GM12874 (cell line): ENCODE measurements at regions not wholly inside any gene's neighbourhood (a gene's known extent, or its start where the extent isn't known, plus 50 kb on each side); places are given as distances from the start of the nearest gene placed in this dataset.

ENCODE experiments used
- CTCF ChIP-seq: IDR thresholded peaks from 2 replicates; pipeline ENCODE4 v1.5.1; 2011; ENCODE audit warnings: low read depth, mild to moderate bottlenecking, control low read depth, low read length, moderate library complexity; ENCODE audit not compliant: insufficient read depth

- TF ChIP-seq CTCF, result no peak
These were observed 716.8 kb downstream of the LRFN5 start for GRCh38 chr14:42323426-42323825.

GRCh38 chr14:42322531-42323284, 716.0 kb downstream of the LRFN5 start:
- no peak for TF ChIP-seq CTCF

GRCh38 chr14:42319996-42320395, 713.3 kb downstream of the LRFN5 start:
- no peak for TF ChIP-seq CTCF

- no peak for TF ChIP-seq CTCF
These were observed 710.0 kb downstream of the LRFN5 start for GRCh38 chr14:42316693-42317092.

GRCh38 chr14:42311876-42312275, 705.2 kb downstream of the LRFN5 start:
- TF ChIP-seq CTCF, result no peak

GRCh38 chr14:42307239-42307825, 700.7 kb downstream of the LRFN5 start:
- TF ChIP-seq CTCF, result no peak

- TF ChIP-seq CTCF, result no peak
These were observed 693.0 kb downstream of the LRFN5 start for GRCh38 chr14:42299692-42300091.
